HG02623 (cell line): ENCODE measurements at regions not wholly inside any gene's neighbourhood (a gene's known extent, or its start where the extent isn't known, plus 50 kb on each side); places are given as distances from the start of the nearest gene placed in this dataset.

ENCODE experiments used
- ATAC-seq: cut with Tn5 transposase; IDR thresholded peaks from one replicate; pipeline ENCODE4 v1.9.1; 2021; ENCODE audit warnings: moderate library complexity; ENCODE audit not compliant: unreplicated experiment

DNA sequence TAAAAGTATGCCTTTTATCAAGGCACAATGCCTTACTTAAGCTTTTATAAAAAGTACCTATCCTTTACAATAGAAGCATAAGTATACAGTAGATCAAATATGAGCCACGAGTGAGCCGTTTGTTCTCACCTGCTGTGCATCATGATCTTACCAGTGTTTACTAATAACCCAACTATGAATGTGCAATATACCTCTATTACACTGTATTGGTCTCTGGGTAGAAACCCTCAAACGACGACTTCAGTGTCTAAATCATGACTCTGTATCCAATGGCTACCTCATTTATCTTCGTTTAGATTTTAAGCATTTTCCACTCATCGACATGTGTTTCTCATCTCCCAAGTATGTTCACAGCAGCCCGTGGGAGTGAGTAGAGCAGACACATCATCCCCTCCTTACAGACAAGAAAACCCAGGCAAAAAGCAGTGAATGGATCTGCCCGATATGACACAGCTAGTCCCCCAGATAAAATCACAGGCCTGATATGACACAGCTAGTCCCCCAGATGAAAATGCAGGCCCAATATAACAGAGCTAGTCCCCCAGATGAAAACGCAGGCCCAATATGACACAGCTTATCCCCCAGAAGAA, 279.8 kb downstream of the TNS1 start:
- ATAC-seq = no peak

DNA sequence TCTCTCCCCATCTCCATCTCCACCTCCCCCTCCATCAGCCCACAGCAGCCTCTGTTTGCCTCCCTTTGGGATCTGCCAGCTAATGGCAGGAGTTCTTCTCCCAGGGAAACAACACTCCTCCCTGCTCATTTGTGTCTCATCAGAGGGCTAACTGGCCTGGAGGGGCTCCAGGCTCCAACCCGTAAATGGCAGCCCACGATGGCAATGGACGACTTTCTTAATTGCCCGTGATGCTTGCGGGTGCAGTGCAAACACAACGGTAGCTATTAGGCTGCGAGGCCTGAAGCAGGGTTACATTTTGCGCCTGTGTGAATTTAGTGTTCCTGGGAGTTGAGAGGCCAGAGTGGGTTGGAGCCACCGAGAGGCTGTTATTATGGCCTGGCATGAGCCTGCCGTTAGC, 285.1 kb downstream of the TNS1 start:
- no peak for ATAC-seq

DNA sequence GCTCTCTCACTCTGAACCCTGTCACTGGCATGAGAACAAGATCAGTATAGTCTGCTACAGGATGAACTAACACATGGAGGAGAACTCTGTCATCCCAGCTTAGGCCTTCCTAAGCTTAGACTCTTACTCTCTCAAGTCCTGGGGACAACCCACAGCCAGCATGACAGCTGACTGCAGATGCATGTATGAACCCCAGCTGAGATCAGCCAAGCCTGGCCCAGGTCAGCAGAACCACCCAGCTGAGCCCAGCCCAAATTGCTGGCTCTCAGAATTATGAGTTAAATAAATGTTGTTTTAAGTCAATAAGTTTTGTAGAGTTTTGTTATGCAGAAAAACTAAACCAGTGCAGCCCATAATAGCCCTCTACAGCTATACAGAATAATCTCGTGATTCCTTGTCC, 287.3 kb downstream of the TNS1 start:
- ATAC-seq = no peak

DNA sequence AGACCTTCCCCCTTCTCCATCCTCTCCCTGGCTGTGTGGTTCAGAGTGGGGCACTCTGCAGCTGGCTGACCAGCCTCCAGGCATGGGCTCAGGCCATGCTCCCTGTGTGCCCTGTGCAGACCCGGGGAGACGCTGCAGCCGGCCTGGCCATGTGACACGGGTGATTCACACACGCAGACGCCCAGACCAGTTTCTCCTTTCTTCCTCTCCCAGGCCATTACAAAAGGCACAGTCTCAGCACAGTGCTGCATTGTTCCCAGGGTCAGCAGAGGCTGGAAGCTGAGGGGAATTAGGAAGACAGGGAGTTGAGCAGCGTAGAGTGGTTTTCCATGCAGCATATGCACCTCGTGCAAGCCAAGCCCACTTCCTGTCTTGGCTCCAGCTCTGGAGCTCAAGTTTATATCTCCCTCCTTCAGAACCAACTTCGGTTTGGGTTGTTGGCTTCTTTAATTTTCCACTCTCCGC, 288.5 kb downstream of the TNS1 start:
- ATAC-seq = no peak

DNA sequence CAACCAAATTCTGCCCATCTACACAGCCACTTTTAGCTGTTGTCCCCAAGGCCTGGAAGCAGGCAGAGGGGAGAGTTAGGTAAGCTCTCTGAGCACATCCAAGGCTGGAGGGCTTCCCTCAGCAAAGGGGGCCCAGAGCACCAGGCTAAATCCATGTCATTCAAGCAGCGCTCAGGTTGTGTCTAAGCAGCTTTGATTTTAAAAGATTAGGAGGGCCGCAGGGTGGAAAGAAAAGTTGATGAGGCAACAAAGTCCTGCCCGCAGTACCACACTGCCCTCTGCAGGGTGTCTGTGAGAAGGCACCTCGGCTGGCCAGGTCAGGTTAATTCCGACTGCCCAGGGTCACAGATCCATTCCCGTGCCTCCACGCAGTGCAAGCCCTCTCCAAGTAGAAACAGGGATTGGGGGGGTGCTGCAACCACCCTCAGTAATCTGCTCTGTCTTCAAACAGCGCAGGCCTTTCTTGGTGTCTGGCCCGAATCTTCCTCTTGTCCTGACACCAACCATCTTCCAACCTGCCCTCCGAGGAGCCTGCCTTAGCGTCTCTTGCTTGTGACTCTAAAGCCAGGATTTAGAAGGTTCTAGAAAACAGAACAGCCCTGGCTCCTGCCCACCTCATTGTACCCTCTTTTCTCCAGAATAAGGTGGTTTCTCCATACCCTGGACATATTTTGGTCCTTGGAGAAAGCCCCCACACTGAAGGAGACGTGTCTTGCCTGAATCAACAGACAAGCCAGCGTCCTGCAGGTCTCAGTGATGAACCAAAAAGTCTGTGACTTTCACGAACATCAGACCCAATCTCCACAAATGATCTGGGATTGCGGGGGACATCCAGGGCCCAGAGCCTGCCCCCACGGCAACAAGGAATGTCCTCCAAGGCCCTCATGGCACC, 289.2 kb downstream of the TNS1 start:
- no peak for ATAC-seq

DNA sequence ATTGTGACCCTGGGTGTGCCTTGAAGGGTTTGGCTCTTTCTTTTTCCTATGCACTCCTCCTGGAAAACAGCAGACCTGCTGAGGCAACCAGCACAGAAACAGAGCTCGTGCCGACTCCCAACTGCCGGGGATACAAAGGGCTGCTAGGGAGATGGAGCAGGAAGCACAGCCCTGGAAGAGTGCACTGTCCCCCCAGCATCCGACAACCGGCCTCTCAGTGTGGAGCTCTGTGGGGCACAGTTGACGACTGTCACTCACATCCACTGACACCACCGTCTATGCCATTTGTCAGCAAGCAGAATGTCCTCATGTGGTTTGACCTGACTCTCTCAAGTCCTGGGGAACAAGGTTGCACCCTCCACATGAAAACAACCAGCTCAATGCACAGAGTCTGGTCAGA, 290.4 kb downstream of the TNS1 start:
- ATAC-seq = no peak

DNA sequence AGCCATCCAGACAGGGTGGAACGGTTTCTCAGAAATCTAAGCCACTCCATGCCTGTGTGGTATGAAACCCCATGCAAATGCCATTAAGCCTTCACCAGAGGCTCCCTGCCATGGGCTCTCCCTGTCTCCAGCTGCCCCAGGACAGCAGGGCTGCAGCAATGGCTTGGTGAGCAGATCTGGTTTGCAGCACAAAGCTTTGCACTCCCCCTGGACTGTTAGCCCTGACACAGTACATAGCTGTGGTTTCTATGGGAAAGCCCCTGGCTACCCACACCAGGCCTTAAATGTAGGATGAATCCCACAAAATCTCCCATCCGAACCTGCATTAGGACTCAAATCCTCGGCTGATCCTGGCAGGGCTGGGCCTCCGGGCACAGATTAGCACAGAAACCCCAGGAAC, 291.6 kb downstream of the TNS1 start:
- no peak for ATAC-seq

DNA sequence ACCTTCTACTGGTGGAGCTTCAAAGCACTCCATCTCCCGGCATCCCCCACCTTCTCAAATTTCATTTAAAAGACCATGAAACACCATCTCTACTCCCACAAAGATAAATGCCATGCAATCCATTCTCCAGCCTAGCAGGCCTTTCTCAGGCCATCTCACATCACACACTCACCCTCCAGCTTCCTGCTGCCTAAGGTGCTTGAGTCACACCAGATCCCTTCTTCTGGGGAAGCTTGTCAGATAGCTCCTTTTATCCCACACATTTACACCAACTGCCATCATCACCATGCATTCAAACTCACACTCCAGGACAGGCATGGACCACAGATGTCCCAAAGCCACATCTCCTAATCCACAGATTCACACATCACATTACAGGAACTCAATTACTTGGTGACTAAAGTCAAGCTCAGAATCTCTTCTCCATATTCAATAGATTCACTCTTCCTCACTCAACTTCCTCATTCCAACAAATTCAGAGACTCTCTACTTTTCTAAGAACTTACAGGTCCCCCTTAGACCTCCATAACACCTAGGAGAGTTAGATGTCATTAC, 292.5 kb downstream of the TNS1 start:
- no peak for ATAC-seq

DNA sequence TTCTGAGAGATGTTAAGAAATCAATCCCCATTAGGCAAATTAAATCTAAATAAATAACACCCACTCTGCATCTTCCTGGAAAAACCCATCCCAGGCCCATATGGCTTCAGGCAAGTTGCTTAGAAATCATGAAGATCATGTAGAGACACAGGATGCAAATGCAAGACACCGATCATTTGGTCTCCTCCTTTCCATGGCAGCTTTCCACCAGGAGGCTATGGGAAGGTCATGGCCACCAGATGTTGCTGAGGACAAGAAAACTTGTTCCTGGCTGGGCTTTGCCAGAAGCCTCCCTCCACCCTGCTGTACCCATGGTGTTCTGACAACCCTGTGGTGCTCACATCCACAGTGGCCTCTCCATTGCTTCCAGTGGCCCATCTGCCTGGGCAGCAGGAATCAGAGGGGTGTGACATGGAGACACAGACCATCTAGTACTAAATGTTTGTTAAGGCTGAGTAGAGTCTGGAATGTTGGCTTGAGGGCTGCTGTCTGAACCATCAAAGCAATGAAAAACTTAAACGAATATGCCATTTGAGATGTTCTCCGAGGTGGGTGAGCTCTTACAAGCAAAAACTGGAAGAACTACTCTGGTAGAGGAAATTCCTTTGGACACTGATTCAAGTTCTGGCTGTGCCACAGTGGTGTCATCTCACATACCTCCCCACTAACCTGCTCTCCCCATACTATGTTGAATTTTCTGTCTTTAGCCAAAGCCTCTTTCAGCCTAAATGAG, 293.2 kb downstream of the TNS1 start:
- ATAC-seq = no peak

DNA sequence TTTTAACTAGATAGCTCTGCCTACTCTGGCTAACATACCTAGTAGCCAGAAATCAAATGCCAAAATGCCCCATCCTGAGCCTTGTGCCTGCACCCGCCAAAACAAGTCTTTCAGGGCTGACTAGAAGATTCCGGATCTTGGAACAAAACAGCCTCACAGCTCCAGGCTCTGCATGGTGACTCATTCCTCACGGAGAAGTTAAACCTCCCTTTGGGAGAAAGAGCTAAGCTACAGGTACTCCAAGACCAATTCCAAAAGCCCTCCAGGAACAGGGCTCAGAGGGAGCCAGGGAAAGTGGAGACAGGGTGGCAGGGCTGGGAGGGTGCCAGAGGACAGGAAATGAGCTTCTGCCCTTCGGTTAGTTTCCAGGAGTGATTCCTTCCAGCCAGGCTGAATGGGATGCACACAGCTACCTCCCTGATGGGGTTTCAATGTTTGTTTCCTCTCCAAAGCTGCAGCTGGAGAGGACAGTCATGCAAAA, 295.6 kb downstream of the TNS1 start:
- no peak for ATAC-seq

DNA sequence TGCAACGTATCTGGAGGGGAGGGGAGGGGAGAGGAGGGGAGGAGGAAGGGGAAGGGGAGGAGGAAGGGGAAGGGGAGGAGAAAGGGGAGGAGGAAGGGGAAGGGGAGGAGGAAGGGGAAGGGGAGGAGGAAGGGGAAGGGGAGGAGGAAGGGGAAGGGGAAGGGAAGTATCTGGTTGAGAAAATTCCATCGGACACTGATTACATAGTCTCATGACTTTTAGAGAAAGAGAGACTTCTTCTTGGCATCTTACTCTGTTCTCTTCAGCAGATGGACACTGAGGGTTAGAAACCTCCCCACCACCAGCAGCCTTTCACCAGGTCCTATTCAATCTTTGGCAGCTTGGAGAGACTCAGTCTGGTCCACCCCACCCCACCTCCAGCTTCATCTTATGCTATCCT, 296.3 kb downstream of the TNS1 start:
- ATAC-seq = no peak

DNA sequence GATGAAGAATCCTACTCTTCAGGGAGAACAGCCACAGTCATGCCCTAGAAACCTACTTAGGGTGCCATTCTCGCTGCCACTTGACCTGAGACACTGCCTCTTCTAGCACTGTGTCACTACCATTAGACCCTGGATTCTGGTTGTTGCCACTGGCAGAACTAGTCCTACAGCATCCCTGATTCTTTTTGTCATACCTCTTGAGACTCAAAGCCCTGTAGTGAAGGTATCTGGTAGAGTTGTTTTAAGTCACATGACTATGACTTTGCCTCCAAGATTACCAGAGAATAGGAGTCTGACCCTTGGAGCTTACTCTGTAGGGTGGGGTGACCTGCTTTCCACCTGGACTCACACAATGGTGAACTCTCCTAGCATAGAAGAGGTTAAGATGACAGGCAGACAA, 296.7 kb downstream of the TNS1 start:
- no peak for ATAC-seq

DNA sequence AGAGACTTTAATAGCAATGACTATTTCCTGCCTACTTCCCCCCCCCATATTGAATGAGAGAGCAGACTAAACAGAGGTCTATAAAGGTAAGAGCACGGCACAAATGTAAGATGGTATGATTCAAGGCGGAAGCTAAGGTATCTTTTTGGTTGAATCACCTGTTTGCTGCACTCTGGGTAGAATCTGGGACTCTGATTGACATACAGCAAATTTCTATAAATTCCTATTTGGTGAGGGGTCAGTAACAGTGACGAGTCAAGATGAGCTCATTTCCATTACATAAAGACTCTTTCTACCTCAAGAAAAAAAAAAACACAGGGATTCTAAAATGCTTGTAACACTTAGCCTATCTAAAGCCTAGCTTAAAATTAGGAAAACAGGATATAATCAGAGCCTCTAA, 297.3 kb downstream of the TNS1 start:
- no peak for ATAC-seq

DNA sequence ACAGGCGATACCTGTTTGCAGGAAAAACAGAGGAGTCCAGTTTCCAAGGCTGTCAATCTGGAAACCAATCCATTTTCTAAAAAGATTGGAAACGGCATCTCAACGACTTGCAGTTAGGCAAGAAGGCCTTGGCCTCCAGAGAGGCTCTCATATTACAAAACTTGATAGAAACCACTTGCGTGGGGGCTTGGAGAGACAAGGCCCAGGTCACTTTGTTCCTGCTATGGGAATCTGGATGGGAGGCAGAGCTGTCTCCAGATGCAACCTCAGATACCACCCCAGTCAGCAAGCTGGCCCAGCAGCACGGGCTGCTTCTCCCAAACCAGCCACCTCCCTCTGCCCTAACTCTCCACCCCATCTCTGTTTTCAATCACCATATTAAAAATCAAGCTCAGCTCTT, 298.8 kb downstream of the TNS1 start:
- ATAC-seq = no peak

DNA sequence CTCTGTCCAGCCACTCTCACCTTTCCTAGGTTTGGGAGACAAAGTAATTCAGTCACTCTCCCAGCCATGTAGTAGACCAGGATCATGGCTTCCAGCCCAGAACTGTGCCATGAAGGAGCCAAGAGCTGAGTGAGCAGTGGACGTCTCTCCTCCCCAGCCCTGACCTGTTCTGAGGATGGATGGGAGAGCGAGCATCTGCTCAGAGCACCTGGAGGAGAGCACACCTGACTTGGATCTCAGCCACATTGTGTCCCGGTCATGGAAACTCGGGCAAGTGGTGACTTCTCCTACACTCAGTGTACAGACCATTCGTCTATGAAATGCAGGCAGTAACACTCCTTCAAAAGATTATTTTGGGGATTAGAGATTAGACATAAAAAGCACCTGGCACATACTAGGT, 299.7 kb downstream of the TNS1 start:
- no peak for ATAC-seq

DNA sequence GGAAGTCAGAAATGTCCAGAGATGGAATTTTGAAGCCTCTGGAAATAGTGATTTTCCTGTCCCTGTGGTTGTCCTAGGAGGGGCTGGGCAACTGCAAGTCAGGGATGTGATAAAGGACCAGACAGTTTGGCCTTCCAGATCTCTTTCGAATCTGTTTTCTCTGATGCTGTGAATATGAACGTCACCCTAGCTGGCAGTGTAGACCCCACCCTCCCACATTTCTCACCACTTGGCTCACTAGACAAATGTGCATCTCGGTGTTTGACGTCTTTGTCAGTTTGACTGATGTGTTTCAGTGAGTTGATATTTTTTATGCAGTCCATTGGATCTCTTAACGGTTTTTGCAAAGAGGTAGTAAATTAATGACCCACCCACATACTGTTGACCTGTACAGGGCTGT, 301.2 kb downstream of the TNS1 start:
- no peak for ATAC-seq

DNA sequence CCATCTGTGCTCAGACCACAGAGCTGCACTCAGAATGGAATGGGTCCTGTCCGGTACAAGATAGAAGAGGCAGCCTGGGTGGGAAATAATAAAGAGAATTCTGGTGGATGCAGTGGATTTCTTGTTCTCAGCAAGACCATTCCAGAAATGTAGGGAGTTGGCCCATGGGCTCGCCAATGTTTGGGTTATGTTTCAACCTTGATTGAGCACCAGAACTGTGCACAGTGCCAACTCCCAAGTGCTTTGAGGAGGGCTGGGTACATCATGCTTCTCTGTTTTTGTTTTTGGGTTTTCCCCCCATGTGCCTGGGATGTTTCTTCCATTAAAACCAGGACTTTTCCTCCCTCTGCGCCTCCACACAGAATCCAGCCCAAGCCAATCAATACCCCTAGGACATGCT, 304.1 kb downstream of the TNS1 start:
- ATAC-seq = no peak

DNA sequence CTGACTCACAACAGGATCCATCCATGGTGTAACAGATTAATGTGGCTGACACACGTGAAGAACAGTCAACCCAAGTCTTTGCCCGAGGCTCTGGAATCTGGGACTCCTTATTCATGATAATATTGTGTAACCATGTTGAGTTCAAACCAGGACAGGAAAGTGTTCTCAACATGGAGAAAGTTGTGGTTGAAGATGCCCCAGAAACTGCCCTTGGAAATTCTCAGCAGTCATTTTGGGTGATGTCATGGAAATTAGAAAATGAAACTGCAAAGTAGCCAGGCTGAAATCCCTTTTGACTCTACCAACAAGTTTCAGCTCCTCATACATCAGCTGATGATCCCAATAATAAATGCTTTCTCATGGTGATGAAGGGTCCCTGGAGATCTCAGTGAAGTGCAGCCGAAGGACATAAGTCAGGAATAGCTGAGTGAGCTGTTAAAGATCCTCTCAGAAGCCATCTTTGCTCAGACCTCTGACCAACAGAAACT, 307.7 kb downstream of the TNS1 start:
- ATAC-seq = no peak

DNA sequence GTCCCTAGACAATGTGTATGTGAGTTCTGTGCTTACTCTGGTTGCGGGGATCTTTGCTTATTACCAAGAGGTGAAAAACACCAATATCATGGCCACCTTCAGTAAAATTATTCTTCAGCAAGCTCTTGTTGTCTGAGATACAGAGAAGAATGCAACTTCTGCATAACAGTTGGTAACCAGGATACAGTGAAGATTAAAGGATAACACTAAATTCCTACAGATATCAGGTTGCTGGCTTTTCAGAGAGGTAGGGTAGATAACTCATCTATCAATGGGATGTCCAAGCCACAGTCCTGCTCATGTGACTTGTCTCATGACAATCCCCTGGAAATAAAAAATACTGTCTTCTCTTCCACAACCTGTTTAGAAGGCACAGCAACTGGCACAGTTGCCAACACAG, 308.5 kb downstream of the TNS1 start:
- ATAC-seq = no peak

DNA sequence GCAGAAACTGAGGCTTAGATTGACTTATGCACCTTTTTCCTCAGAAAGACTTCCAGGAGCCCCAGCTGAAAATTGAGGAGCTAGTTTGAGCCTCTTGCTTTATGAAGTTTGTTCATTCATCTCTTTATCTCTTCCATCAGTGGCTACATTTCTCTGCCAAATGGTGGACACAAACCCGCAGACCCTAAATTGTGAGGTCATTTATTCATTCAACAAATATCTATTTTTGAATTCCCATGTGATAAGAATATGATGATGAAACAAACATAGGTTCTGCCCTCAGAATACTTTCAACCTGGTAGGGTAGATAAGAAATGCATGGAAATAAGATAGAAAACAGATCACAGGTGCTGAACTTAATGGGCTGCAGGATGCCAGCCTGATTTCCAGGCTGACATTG, 309.4 kb downstream of the TNS1 start:
- no peak for ATAC-seq

DNA sequence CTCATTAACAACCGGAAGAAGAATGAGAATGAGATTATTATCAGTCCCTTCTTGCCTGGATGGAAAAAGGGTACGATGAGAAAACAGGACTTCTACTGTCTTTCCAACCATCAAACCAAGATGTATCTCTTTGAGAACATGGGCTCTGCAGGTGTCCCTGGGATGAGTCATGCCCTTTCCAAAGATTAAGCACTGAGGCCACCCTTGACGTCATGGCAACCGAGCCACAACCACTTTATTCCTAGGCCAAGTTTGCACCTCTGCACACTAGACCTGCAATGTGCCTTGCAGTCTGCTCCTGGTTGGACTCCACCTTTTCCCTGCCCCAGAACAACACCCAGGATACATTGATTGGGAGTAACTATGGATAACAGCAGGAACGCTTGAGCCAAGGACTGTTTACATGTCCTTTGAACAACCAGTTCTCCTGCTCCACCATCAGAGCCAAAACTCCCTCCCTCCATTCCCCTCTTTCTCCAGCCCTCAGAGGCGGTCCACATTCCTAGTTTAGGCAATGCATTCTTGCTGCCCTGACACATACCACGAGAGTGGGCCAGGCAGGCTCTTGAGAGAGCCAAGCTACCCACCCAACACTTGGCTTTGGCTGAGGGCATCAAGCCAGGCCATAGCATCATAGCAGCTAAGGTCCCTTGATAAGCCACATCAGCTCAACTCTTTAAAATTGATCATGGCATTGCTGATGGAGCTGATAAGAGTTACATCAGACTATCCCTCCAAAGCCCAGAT, 310.7 kb downstream of the TNS1 start:
- ATAC-seq = no peak
